Mesodermal cell (in vitro differentiated cells): ENCODE measurements at regions not wholly inside any gene's neighbourhood (a gene's known extent, or its start where the extent isn't known, plus 50 kb on each side); places are given as distances from the start of the nearest gene placed in this dataset.

Experiments used
- H3K27ac ChIP-seq: 2 replicates; pipeline ENCODE4 v1.7.0; 2013; ENCODE audit warnings: mild to moderate bottlenecking, low read depth, low read length, moderate library complexity; ENCODE audit not compliant: severe bottlenecking
- H3K36me3 ChIP-seq: 2 replicates; pipeline ENCODE4 v1.7.1; 2013; ENCODE audit warnings: mild to moderate bottlenecking, low read length, moderate library complexity; ENCODE audit not compliant: control insufficient read depth, insufficient read depth
- H3K4me1 ChIP-seq: one replicate; pipeline ENCODE4 v1.7.1; 2013; ENCODE audit warnings: mild to moderate bottlenecking, low read length; ENCODE audit not compliant: insufficient read depth, control insufficient read depth, poor library complexity, severe bottlenecking
- H3K4me3 ChIP-seq: 2 replicates; pipeline ENCODE4 v1.7.0; 2013; ENCODE audit warnings: low read length, control low read depth, mild to moderate bottlenecking; ENCODE audit not compliant: insufficient read depth, poor library complexity, severe bottlenecking; ENCODE audit errors: extremely low read depth
- H3K9me3 ChIP-seq: 2 replicates; pipeline ENCODE4 v1.7.1; 2013; ENCODE audit warnings: mild to moderate bottlenecking, low read length, moderate library complexity; ENCODE audit not compliant: control insufficient read depth
- WGBS, 2 experiments: methylation state at CpG; one replicate each; pipeline ENCODE4 v1.1.5; 2013; ENCODE audit warnings: missing lambda C conversion rate in 2 of 2; ENCODE audit not compliant: insufficient coverage in 2 of 2; 5-methylcytosine and 5-hydroxymethylcytosine counted together

DNA sequence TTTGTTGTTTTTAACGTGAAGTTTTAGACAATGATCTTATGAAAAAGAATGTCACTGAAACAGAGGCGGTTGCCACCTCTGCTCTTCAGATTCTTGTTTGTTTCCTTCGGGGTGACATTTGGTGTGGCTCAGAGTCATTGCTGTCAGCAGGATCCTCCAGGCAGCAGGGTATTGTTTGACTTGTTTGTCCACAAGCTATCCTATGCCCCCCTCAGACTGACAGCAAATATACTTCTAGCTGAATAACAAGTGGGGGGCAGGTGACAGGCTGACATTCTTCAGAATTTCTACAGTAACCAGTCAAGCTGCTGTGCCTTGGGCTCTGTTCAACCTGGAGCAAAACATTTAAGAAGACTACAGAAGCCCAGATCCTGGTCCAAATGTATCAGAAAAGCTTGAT is 383.3 kb downstream of the YTHDC2 start:
- H3K27ac ChIP-seq, result no peak overlapping the region
- H3K4me3 ChIP-seq, result no peak overlapping the region
- no peaks in the 10 kb centered on the region for H3K4me1 ChIP-seq
- 63 to 86% methylated on average over 2 to 3 of the region's 3 CpGs for WGBS, 2 experiments
- no peaks in the 10 kb centered on the region for H3K9me3 ChIP-seq
- no peaks in the 10 kb centered on the region for H3K36me3 ChIP-seq

GRCh38 chr5:113897748-113898147 is 384.3 kb downstream of the YTHDC2 start:
- Histone ChIP-seq H3K27ac (no peak overlapping the region), H3K4me1 (no peaks in the 10 kb centered on the region), H3K4me3 (no peak overlapping the region), H3K36me3 (no peaks in the 10 kb centered on the region), H3K9me3 (no peaks in the 10 kb centered on the region)
- 91% methylated on average over 5 of the region's 5 CpGs for WGBS, 2 experiments

GRCh38 chr5:113900141-113900540 is 386.6 kb downstream of the YTHDC2 start:
- no peak overlapping the region for H3K4me3 ChIP-seq
- no peaks in the 10 kb centered on the region for H3K4me1 ChIP-seq
- H3K36me3 ChIP-seq, result no peaks in the 10 kb centered on the region
- H3K9me3 ChIP-seq, result no peaks in the 10 kb centered on the region
- no peak overlapping the region for H3K27ac ChIP-seq

DNA sequence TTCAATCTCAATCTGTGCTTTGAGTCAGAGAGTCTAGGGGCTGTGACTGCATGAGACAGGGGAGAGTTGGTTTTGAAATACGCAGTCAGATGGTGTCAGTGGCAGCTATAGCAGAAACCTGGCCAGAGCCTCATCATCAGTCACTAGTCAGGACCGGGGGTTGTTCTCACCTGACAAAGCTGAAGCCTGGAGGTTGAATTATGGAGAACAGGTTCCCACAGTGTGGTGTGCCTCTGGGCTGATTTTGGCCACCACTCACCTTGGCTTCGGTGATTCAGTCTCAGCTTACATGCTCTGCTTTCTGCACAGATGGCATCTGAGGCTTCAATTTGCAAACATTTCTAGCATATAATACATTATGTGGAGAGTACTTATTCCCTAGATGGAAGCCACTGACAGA is 387.3 kb downstream of the YTHDC2 start:
- no peak overlapping the region for H3K27ac ChIP-seq
- H3K4me3 ChIP-seq, result no peak overlapping the region
- no peaks in the 10 kb centered on the region for H3K36me3 ChIP-seq
- H3K4me1 ChIP-seq, result no peaks in the 10 kb centered on the region
- WGBS, 2 experiments, result 67 to 100% methylated on average over 1 to 2 of the region's 3 CpGs
- H3K9me3 ChIP-seq, result no peaks in the 10 kb centered on the region

GRCh38 chr5:113901718-113902117 is 388.2 kb downstream of the YTHDC2 start:
- H3K4me3 ChIP-seq, result no peak overlapping the region
- H3K27ac ChIP-seq, result no peak overlapping the region
- 86 to 100% methylated on average over 1 of the region's 1 CpG for WGBS, 2 experiments
- H3K4me1 ChIP-seq, result no peaks in the 10 kb centered on the region
- H3K9me3 ChIP-seq, result no peaks in the 10 kb centered on the region
- H3K36me3 ChIP-seq, result no peaks in the 10 kb centered on the region

DNA sequence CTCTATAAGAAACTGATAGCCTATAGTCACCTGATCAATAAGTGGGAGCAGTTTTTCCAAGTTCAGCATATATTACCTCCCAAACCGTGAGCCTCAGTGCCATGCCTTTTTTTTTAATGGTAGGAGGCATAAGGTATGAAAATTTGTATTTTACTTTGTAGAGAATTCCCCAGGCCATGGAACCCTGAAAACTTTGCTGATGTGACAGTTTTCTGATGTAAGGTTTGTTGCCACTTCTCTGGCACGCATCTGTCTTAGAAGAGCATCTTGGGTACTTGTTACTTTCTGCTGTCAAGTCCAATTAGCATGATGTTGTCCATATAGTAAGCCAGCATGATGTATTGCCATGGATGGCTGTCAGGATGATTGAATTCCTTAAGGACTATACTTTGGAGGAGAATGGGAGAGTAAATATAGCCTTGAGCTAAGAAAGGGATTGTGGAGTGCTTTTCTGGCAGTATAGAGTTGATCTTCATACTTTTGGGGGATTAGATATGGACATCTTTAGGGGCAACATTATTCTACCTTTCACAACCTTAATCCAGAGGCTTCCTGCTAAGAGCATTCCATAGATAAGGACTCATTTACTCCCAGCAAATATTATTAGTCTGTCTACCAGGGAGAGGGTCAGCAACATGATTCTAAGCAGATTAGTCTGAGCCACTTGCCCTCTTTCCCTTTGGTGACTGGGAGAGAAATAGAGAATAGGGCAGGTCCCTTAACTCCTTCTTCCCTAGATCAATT is 389.6 kb downstream of the YTHDC2 start:
- whole genome bisulfite sequencing, 2 experiments, result 60 to 91% methylated on average over 1 of the region's 2 CpGs
- Histone ChIP-seq H3K36me3 (no peaks in the 10 kb centered on the region), H3K9me3 (no peaks in the 10 kb centered on the region), H3K4me3 (no peak overlapping the region), H3K4me1 (no peaks in the 10 kb centered on the region), H3K27ac (peak overlapping the region; percentile 54)

DNA sequence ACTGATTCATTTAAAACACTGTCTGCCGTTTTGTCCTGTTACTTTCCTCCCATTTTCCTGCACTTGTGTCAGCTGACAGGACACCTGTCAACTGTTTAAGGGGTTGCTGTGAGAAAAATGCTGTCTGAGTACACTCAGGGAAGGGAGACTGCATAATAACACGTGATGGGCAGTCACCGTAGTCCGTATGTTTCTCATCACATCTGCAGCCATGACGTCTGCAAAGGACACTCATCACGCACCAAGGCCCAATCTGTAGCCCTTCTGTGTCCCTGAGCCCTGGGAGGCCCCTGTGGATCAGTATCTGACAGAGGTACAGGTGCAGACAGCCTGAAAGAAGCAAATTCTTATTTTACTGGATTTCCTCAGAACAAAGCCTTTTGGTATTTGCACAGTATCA is 396.3 kb downstream of the YTHDC2 start:
- Histone ChIP-seq H3K4me3 (no peak overlapping the region), H3K4me1 (no peaks in the 10 kb centered on the region), H3K36me3 (no peaks in the 10 kb centered on the region), H3K27ac (no peak overlapping the region), H3K9me3 (no peaks in the 10 kb centered on the region)
- WGBS, 2 experiments, result 87 to 91% methylated on average over 6 of the region's 6 CpGs

- 78% methylated on average over 1 of the region's 2 CpGs; no CpG with 5 or more reads in 1 of the 2 experiments for WGBS, 2 experiments
- Histone ChIP-seq H3K36me3 (no peaks in the 10 kb centered on the region), H3K4me1 (no peaks in the 10 kb centered on the region), H3K9me3 (no peaks in the 10 kb centered on the region), H3K27ac (no peak overlapping the region), H3K4me3 (no peak overlapping the region)
These were observed 404.5 kb downstream of the YTHDC2 start for GRCh38 chr5:113917997-113918396.

GRCh38 chr5:113922343-113922742 is 408.8 kb downstream of the YTHDC2 start:
- Histone ChIP-seq H3K4me3 (no peak overlapping the region), H3K4me1 (no peaks in the 10 kb centered on the region), H3K9me3 (no peaks in the 10 kb centered on the region), H3K36me3 (no peaks in the 10 kb centered on the region), H3K27ac (no peak overlapping the region)
- 87 to 100% methylated on average over 1 to 3 of the region's 3 CpGs for WGBS, 2 experiments

GRCh38 chr5:113935453-113935852 is 422.0 kb downstream of the YTHDC2 start:
- 79 to 96% methylated on average over 2 of the region's 7 CpGs for WGBS, 2 experiments
- Histone ChIP-seq H3K9me3 (no peaks in the 10 kb centered on the region), H3K36me3 (no peaks in the 10 kb centered on the region), H3K27ac (no peak overlapping the region), H3K4me1 (peaks cover 2% of the 10 kb centered on the region), H3K4me3 (no peak overlapping the region)

GRCh38 chr5:113937301-113937700 is 423.8 kb downstream of the YTHDC2 start:
- no peaks in the 10 kb centered on the region for H3K36me3 ChIP-seq
- WGBS, 2 experiments, result 0% methylated on average over 1 of the region's 2 CpGs
- no peaks in the 10 kb centered on the region for H3K9me3 ChIP-seq
- H3K27ac ChIP-seq, result no peak overlapping the region
- peaks cover 2% of the 10 kb centered on the region for H3K4me1 ChIP-seq
- H3K4me3 ChIP-seq, result no peak overlapping the region
